ENCODE measurements at regions not wholly inside any gene's neighbourhood (a gene's known extent, or its start where the extent isn't known, plus 50 kb on each side); places are given as distances from the start of the nearest gene placed in this dataset.

DNA sequence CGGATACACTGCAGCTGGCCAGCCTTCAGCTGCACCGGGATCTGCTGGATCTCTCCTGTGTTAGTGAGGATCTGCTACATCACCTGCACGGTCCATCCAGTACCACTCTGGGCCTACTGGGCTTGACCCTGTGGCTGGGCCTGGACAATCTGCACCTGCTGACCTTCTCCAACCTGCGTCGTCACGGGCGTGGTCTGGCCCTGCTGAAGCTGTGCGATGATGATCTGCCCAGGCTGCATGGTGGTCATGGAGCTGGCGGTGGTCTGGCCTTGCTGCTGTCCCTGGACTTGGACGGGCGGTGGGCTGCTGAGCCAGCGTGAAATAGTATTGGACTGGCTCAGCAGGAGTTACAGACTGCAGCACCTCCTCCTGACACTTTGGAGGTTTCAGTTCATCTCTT lies 137.1 kb upstream of the GAS1 start:
- no peak overlapping the region for H3K4me2 ChIP-seq (ENCODE audit: insufficient read depth, low read length)
- ChIA-PET POLR2A (no interaction called here), CTCF (no interaction called here)
- intact Hi-C loops (cut with micrococcal nuclease) = no loop called here
- DNase-seq (ENCODE audit: low read depth, low spot score) = no peak
- dilution Hi-C loops (cut with MboI; ENCODE audit: extremely low pct_ligation_motif_present, low sequenced_read_pairs) = no loop called here
- H3K9me1 ChIP-seq (replicated peaks; ENCODE audit: control insufficient read depth, extremely low read depth, insufficient read depth, low read length) = no peaks in the 10 kb centered on the region
- no peaks in the 10 kb centered on the region for H3K79me2 ChIP-seq (ENCODE audit: control insufficient read depth, insufficient read depth, low read length)
- no TSS peak for BruUV-seq (replicated peaks)
- no peaks in the 10 kb centered on the region for H3K27me3 ChIP-seq (ENCODE audit: control insufficient read depth in 2 of 2, insufficient read depth in 2 of 2, low read length in 2 of 2)
- H3K27ac ChIP-seq (ENCODE audit: insufficient read depth, low read depth, low read length) = no peak overlapping the region
- H3K9me3 ChIP-seq (replicated peaks; ENCODE audit: control insufficient read depth, insufficient read depth, low read length) = peaks cover 3% of the 10 kb centered on the region
- no peaks in the 10 kb centered on the region for H3K36me3 ChIP-seq (ENCODE audit: control insufficient read depth in 2 of 2, extremely low read depth in 1 of 2, insufficient read depth in 2 of 2, low read length in 2 of 2)
- no peaks in the 10 kb centered on the region for H4K20me1 ChIP-seq (replicated peaks; ENCODE audit: control insufficient read depth, extremely low read depth, insufficient read depth, low read length)
- H3K4me3 ChIP-seq (replicated peaks in 1 of 3; ENCODE audit: insufficient read depth in 1 of 3, low read depth in 1 of 3, low read length in 3 of 3) = no peak overlapping the region
- TF ChIP-seq POLR2AphosphoS5 (IDR thresholded peaks at IDR 0.05; ENCODE audit: insufficient read depth, low read depth, low read length) = no peak
- no peak for TF ChIP-seq FOS (IDR thresholded peaks at IDR 0.05; ENCODE audit: borderline replicate concordance, insufficient read depth, low read length)
- TF ChIP-seq POLR2A (IDR thresholded peaks at IDR 0.05; ENCODE audit: low read depth, low read length) = no peak
- no peak for TF ChIP-seq MYC (IDR thresholded peaks at IDR 0.05; ENCODE audit: low read depth, low read length)
- no peak for TF ChIP-seq EZH2 (IDR thresholded peaks at IDR 0.05; ENCODE audit: borderline replicate concordance, low read depth, low read length, severe bottlenecking)
- no peak for TF ChIP-seq GATA2 (IDR thresholded peaks at IDR 0.05; ENCODE audit: insufficient read depth, insufficient read length, low read depth, low read length)
- TF ChIP-seq, protein P1, sequence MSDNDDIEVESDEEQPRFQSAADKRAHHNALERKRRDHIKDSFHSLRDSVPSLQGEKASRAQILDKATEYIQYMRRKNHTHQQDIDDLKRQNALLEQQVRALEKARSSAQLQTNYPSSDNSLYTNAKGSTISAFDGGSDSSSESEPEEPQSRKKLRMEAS (IDR thresholded peaks at IDR 0.05; ENCODE audit: insufficient read depth, insufficient read length) = no peak
- TF ChIP-seq, protein P2, sequence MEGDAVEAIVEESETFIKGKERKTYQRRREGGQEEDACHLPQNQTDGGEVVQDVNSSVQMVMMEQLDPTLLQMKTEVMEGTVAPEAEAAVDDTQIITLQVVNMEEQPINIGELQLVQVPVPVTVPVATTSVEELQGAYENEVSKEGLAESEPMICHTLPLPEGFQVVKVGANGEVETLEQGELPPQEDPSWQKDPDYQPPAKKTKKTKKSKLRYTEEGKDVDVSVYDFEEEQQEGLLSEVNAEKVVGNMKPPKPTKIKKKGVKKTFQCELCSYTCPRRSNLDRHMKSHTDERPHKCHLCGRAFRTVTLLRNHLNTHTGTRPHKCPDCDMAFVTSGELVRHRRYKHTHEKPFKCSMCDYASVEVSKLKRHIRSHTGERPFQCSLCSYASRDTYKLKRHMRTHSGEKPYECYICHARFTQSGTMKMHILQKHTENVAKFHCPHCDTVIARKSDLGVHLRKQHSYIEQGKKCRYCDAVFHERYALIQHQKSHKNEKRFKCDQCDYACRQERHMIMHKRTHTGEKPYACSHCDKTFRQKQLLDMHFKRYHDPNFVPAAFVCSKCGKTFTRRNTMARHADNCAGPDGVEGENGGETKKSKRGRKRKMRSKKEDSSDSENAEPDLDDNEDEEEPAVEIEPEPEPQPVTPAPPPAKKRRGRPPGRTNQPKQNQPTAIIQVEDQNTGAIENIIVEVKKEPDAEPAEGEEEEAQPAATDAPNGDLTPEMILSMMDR (IDR thresholded peaks at IDR 0.05; ENCODE audit: extremely low read depth in 1 of 2, insufficient read depth in 1 of 2, low read depth in 1 of 2, low read length in 2 of 2) = no peak
- TF ChIP-seq JUN (IDR thresholded peaks at IDR 0.05; ENCODE audit: borderline replicate concordance, insufficient read depth, insufficient read length, low read depth) = no peak
- H3K4me1 ChIP-seq (ENCODE audit: control insufficient read depth, extremely low read depth, insufficient read depth, low read length) = no peaks in the 10 kb centered on the region
- no peak for FAIRE-seq
- no peak overlapping the region for H2AFZ ChIP-seq (ENCODE audit: low read depth, low read length)
- no peak overlapping the region for H3K9ac ChIP-seq (replicated peaks; ENCODE audit: extremely low read depth, insufficient read depth, low read length)

All from endothelial cell of umbilical vein (primary cell).